Hematopoietic multipotent progenitor cell (in vitro differentiated cells): ENCODE measurements at regions not wholly inside any gene's neighbourhood (a gene's known extent, or its start where the extent isn't known, plus 50 kb on each side); places are given as distances from the start of the nearest gene placed in this dataset.

ENCODE experiments used
- DNase-seq, 3 donors: peaks; one replicate each; pipeline ENCODE4 v3.0.0-alpha.2; 2011 to 2015; ENCODE audit warnings: low read depth in 2 of 3, low spot score in 2 of 3

GRCh38 chr11:42255906-42256305 lies 796.5 kb upstream of the LRRC4C start:
- no peak for DNase-seq

GRCh38 chr11:42257534-42257933 lies 798.1 kb upstream of the LRRC4C start:
- no peak for DNase-seq

- DNase-seq, result no peak
Measured at GRCh38 chr11:42265072-42265471, 805.6 kb upstream of the LRRC4C start.

GRCh38 chr11:42271306-42271705 lies 811.9 kb upstream of the LRRC4C start:
- DNase-seq, result no peak

- DNase-seq, result no peak
Measured at GRCh38 chr11:42273977-42274376, 814.5 kb upstream of the LRRC4C start.

GRCh38 chr11:42296910-42297309 lies 837.5 kb upstream of the LRRC4C start:
- DNase-seq, result no peak

- no peak for DNase-seq
Measured at GRCh38 chr11:42299780-42300179, 840.3 kb upstream of the LRRC4C start.

GRCh38 chr11:42301777-42302176 lies 842.3 kb upstream of the LRRC4C start:
- DNase-seq, result no peak

GRCh38 chr11:42311514-42311913 lies 852.1 kb upstream of the LRRC4C start:
- no peak for DNase-seq

- DNase-seq, result no peak
Measured at GRCh38 chr11:42311944-42312343, 852.5 kb upstream of the LRRC4C start.

- DNase-seq, result no peak
Measured at GRCh38 chr11:42315267-42315666, 855.8 kb upstream of the LRRC4C start.

GRCh38 chr11:42315846-42316245 lies 856.4 kb upstream of the LRRC4C start:
- no peak for DNase-seq

- DNase-seq, result no peak
Measured at GRCh38 chr11:42319921-42320320, 860.5 kb upstream of the LRRC4C start.

- no peak for DNase-seq
Measured at GRCh38 chr11:42329929-42330565, 870.6 kb upstream of the LRRC4C start.

- DNase-seq, result no peak
Measured at GRCh38 chr11:42337786-42338455, 878.5 kb upstream of the LRRC4C start.

- no peak for DNase-seq
Measured at GRCh38 chr11:42344204-42344792, 884.8 kb upstream of the LRRC4C start.

- DNase-seq, result no peak
Measured at GRCh38 chr11:42345933-42346332, 886.5 kb upstream of the LRRC4C start.

GRCh38 chr11:42363701-42364100 lies 904.2 kb upstream of the LRRC4C start:
- DNase-seq, result no peak

GRCh38 chr11:42390116-42390515 lies 921.7 kb upstream of the API5 start:
- no peak for DNase-seq

GRCh38 chr11:42397483-42397882 lies 914.3 kb upstream of the API5 start:
- no peak for DNase-seq

- peak in 2 of 3 donors; percentile 7 to 10 for DNase-seq
Measured at GRCh38 chr11:42407341-42407740, 904.5 kb upstream of the API5 start.

GRCh38 chr11:42410251-42410955 lies 901.4 kb upstream of the API5 start:
- peak in 2 of 3 donors; percentile 10 to 42 for DNase-seq
